HEK293T (cell line): ENCODE measurements at regions not wholly inside any gene's neighbourhood (a gene's known extent, or its start where the extent isn't known, plus 50 kb on each side); places are given as distances from the start of the nearest gene placed in this dataset.

ENCODE experiments used
- CTCF ChIA-PET: fragments of 350-600 bp; formaldehyde crosslinking; extraction: SDS; loops from one replicate; lab custom pipeline; 2021; ENCODE audit warnings: antibody characterized with exemption, inconsistent platforms; lab: Yijun Ruan, JAX
- POLR2A ChIA-PET: fragments of 350-600 bp; formaldehyde crosslinking; extraction: SDS; loops from one replicate; lab custom pipeline; 2020; ENCODE audit warnings: antibody characterized with exemption, inconsistent platforms; lab: Yijun Ruan, JAX
- DNase-seq: peaks from one replicate; pipeline ENCODE4 v3.0.0; 2012; ENCODE audit warnings: mixed read lengths; ENCODE audit errors: extremely low spot score
- ARNT ChIP-seq: fragments of 450-650 bp; IDR thresholded peaks from 2 replicates; pipeline ENCODE4 v1.6.1; 2017; ENCODE audit warnings: mild to moderate bottlenecking
- BHLHE40 ChIP-seq: fragments of 450-650 bp; IDR thresholded peaks from 2 replicates; pipeline ENCODE4 v1.6.1; 2016; ENCODE audit warnings: mild to moderate bottlenecking, moderate library complexity, borderline replicate concordance
- CTBP1 ChIP-seq: fragments of 450-650 bp; IDR thresholded peaks from 2 replicates; pipeline ENCODE4 v1.6.1; 2016; ENCODE audit warnings: borderline replicate concordance
- ELF4 ChIP-seq: fragments of 450-650 bp; IDR thresholded peaks from 2 replicates; pipeline ENCODE4 v1.6.1; 2017; ENCODE audit warnings: antibody characterized with exemption
- FOXA1 ChIP-seq: fragments of 450-650 bp; IDR thresholded peaks from 2 replicates; pipeline ENCODE4 v1.6.1; 2016; ENCODE audit warnings: mild to moderate bottlenecking
- FOXK2 ChIP-seq: fragments of 450-650 bp; IDR thresholded peaks from 2 replicates; pipeline ENCODE4 v1.6.1; 2016; ENCODE audit warnings: mild to moderate bottlenecking
- FOXM1 ChIP-seq: fragments of 450-650 bp; IDR thresholded peaks from 2 replicates; pipeline ENCODE4 v1.6.1; 2017; ENCODE audit warnings: mild to moderate bottlenecking, borderline replicate concordance
- HDGF ChIP-seq: fragments of 450-650 bp; IDR thresholded peaks from 2 replicates; pipeline ENCODE4 v1.6.1; 2017; ENCODE audit warnings: antibody characterized with exemption, borderline replicate concordance
- L3MBTL2 ChIP-seq: fragments of 450-650 bp; conservative IDR thresholded peaks from 2 replicates; pipeline ENCODE4 v1.6.1; 2016; ENCODE audit warnings: mild to moderate bottlenecking
- LEF1 ChIP-seq: fragments of 450-650 bp; IDR thresholded peaks from 2 replicates; pipeline ENCODE4 v1.6.1; 2017; ENCODE audit warnings: mild to moderate bottlenecking, borderline replicate concordance
- NFRKB ChIP-seq: fragments of 450-650 bp; IDR thresholded peaks from 2 replicates; pipeline ENCODE4 v1.6.1; 2016; ENCODE audit warnings: mild to moderate bottlenecking, moderate library complexity
- PKNOX1 ChIP-seq: fragments of 450-650 bp; IDR thresholded peaks from 2 replicates; pipeline ENCODE4 v1.6.1; 2016
- SP1 ChIP-seq: fragments of 450-650 bp; IDR thresholded peaks from 2 replicates; pipeline ENCODE4 v1.6.1; 2017
- SUZ12 ChIP-seq: fragments of 450-650 bp; IDR thresholded peaks from 2 replicates; pipeline ENCODE4 v1.6.1; 2016; ENCODE audit warnings: mild to moderate bottlenecking
- TARDBP ChIP-seq: fragments of 450-650 bp; IDR thresholded peaks from 2 replicates; pipeline ENCODE4 v1.6.1; 2016
- ZNF384 ChIP-seq: fragments of 450-650 bp; IDR thresholded peaks from 2 replicates; pipeline ENCODE4 v1.6.1; 2016

DNA sequence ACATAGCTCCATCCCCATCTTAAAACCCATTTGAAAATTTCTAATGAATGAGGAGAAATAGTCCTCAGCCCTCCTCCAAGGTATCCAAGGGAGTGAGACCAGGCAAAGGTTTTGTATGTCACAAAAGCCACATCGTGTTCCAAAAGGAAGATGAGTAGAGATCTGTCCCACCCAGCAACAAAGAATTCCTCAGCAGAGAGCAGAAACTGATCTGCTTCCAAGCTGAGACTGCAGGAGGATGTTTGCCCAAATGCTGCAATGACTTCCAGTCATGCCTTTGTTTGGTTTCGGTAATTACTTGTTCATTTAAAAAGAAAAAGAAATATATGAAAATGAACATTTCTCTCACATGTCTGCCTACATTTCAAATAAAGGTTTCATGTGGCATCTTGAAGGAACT, 186.9 kb downstream of the SETD4 start:
- no peak for DNase-seq
- TF ChIP-seq LEF1 = no peak
- no peak for TF ChIP-seq CTBP1
- TF ChIP-seq ZNF384 = no peak
- TF ChIP-seq FOXM1 = no peak
- TF ChIP-seq SP1 = no peak
- TF ChIP-seq BHLHE40 = no peak
- TF ChIP-seq ELF4 = no peak
- TF ChIP-seq NFRKB = no peak
- TF ChIP-seq PKNOX1 = no peak
- no peak for TF ChIP-seq SUZ12
- no peak for TF ChIP-seq TARDBP
- no peak for TF ChIP-seq FOXK2
- ChIA-PET CTCF (no interaction called here), POLR2A (no interaction called here)

DNA sequence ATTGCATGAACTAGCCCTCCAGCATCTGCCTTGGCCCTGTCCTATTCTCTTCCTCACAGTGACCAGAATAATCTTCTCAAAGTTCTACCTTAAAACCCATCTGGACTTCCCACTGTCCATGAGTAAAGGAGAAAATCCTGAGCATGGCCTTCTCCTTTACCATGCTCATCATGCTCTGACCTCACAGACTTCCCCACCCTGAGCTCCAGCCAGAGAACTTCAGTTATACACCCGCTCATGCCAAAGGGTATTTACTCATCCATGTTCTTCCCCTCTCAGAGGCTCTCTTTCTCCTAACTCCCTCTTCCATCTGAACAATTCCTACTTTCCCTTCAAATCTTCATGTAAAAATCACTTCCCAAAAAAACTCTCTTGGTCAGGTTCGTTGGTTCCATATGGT, 188.4 kb downstream of the SETD4 start:
- ChIA-PET POLR2A (no interaction called here), CTCF (no interaction called here)
- no peak for DNase-seq
- TF ChIP-seq BHLHE40 = no peak
- TF ChIP-seq L3MBTL2 = no peak
- no peak for TF ChIP-seq FOXM1
- TF ChIP-seq LEF1 = no peak
- no peak for TF ChIP-seq CTBP1
- no peak for TF ChIP-seq FOXK2
- TF ChIP-seq ARNT = no peak
- no peak for TF ChIP-seq SP1
- TF ChIP-seq HDGF = no peak
- TF ChIP-seq SUZ12 = no peak
- TF ChIP-seq FOXA1 = no peak
- TF ChIP-seq ZNF384 = no peak
- TF ChIP-seq ELF4 = no peak
- TF ChIP-seq NFRKB = no peak
- no peak for TF ChIP-seq TARDBP
- TF ChIP-seq PKNOX1 = no peak

DNA sequence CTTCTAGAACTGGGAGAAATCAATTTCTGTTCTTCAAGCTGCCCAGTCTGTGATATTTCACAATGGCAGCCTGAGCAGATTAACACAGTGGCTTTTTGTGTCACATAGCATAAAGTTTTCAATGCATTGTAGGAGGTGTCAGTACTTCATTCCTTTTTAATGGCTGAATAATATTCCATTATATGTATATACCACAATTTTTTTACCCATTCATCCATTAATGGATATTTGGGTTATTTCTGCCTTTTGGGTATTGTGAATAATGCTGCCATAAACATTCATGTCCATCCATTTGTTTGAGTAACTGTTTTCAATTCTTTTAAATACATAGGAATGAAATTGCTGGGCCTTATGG, 191.5 kb downstream of the SETD4 start:
- CTCF ChIA-PET = no interaction called here
- POLR2A ChIA-PET = no interaction called here
- TF ChIP-seq ZNF384 (no peak), FOXK2 (no peak)
- DNase-seq = no peak

DNA sequence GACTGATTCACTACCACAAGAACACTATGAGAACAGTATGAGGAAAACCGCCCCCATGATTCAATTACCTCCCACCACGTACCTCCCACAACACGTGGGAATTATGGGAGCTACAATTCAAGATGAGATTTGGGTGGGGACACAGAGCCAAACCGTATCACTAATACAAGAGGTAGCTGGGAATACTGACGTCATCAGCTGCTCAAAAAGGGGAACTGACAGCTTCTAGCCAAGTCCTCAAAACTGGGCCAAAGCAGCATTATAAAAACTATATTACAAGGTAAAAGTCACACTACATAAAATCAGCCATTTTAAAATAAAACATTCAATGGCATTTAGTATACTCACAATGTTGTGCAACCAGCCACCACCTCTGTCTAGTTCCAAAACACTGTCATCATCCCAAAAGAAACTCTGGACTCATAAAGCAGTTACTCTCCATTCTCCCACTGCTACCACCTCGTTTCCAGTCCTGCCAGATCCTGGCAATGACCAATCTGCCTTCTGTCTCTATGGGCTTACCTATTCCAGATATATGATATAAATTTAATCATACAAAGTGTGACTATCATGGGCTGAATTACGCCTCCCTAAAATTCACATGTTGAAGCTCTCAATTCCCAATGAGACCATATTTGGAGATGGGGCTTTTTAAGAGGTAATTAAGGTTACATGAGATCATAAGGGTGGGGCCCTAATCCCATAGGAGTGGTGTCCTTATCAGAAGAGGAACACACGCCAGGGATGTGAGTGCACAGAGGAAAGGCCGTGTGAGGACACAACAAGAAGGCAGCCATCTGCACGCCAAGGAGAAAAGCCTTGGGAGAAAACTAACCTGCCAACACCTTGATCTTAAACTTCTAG, 192.1 kb downstream of the SETD4 start:
- ChIA-PET CTCF (no interaction called here), POLR2A (no interaction called here)
- TF ChIP-seq CTBP1 (no peak), LEF1 (no peak), SUZ12 (no peak), NFRKB (no peak), FOXK2 (no peak)
- DNase-seq = no peak

GRCh38 chr21:35864039-35864438, 196.3 kb downstream of the SETD4 start:
- TF ChIP-seq BHLHE40 (no peak), NFRKB (no peak), PKNOX1 (no peak), FOXM1 (no peak), ELF4 (no peak), ARNT (no peak), L3MBTL2 (no peak), SP1 (no peak), LEF1 (no peak), TARDBP (no peak), CTBP1 (no peak), FOXK2 (no peak), HDGF (no peak), FOXA1 (no peak), SUZ12 (no peak), ZNF384 (no peak)
- no peak for DNase-seq
- ChIA-PET POLR2A (no interaction called here), CTCF (no interaction called here)

GRCh38 chr21:35862969-35863368, 197.4 kb downstream of the SETD4 start:
- no peak for DNase-seq
- ChIA-PET POLR2A (no interaction called here), CTCF (no interaction called here)
- TF ChIP-seq ARNT (no peak), FOXK2 (no peak), PKNOX1 (no peak), ZNF384 (no peak), NFRKB (no peak), HDGF (no peak), SP1 (no peak), BHLHE40 (no peak), L3MBTL2 (no peak), LEF1 (no peak), TARDBP (no peak), FOXA1 (no peak), CTBP1 (no peak), SUZ12 (no peak), FOXM1 (no peak), ELF4 (no peak)
